ENCODE measurements at regions not wholly inside any gene's neighbourhood (a gene's known extent, or its start where the extent isn't known, plus 50 kb on each side); places are given as distances from the start of the nearest gene placed in this dataset.

DNA sequence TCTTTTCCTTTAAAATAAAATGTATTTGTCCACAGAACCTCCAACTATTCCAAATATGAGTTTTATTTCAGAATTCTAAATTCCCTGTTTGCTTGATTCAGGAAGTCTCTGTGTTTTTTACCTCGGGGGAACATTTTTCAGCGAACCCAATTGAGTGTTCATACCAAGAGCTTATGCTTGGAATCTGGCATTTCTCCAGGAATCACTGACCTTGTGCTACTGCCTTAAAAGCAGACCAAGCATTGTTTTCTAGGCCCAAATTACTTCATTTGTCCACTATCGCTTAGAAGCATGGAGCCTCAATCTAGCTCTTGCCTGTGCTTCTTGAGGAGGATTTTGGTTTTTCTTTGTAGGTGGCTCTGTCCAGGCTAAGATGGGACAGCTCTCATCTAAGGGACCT is 59.4 kb downstream of the EBLN1 start:
- TF ChIP-seq, protein P1, sequence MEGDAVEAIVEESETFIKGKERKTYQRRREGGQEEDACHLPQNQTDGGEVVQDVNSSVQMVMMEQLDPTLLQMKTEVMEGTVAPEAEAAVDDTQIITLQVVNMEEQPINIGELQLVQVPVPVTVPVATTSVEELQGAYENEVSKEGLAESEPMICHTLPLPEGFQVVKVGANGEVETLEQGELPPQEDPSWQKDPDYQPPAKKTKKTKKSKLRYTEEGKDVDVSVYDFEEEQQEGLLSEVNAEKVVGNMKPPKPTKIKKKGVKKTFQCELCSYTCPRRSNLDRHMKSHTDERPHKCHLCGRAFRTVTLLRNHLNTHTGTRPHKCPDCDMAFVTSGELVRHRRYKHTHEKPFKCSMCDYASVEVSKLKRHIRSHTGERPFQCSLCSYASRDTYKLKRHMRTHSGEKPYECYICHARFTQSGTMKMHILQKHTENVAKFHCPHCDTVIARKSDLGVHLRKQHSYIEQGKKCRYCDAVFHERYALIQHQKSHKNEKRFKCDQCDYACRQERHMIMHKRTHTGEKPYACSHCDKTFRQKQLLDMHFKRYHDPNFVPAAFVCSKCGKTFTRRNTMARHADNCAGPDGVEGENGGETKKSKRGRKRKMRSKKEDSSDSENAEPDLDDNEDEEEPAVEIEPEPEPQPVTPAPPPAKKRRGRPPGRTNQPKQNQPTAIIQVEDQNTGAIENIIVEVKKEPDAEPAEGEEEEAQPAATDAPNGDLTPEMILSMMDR (conservative IDR thresholded peaks at IDR 0.05; ENCODE audit: low read depth in 2 of 2): no peak
- TF ChIP-seq EZH2 (IDR thresholded peaks at IDR 0.05; ENCODE audit: low read depth, unreplicated experiment) (no peak), ZNF331 (CRISPR knock-in tag; IDR thresholded peaks at IDR 0.05; ENCODE audit: low read depth) (no peak), EZH2phosphoT487 (IDR thresholded peaks at IDR 0.05; ENCODE audit: unreplicated experiment) (no peak), CREB1 (CRISPR knock-in tag; IDR thresholded peaks at IDR 0.05; ENCODE audit: low read depth) (no peak), POLR2AphosphoS5 (IDR thresholded peaks at IDR 0.05; ENCODE audit: low read depth) (no peak)
- TF ChIP-seq, protein P2, sequence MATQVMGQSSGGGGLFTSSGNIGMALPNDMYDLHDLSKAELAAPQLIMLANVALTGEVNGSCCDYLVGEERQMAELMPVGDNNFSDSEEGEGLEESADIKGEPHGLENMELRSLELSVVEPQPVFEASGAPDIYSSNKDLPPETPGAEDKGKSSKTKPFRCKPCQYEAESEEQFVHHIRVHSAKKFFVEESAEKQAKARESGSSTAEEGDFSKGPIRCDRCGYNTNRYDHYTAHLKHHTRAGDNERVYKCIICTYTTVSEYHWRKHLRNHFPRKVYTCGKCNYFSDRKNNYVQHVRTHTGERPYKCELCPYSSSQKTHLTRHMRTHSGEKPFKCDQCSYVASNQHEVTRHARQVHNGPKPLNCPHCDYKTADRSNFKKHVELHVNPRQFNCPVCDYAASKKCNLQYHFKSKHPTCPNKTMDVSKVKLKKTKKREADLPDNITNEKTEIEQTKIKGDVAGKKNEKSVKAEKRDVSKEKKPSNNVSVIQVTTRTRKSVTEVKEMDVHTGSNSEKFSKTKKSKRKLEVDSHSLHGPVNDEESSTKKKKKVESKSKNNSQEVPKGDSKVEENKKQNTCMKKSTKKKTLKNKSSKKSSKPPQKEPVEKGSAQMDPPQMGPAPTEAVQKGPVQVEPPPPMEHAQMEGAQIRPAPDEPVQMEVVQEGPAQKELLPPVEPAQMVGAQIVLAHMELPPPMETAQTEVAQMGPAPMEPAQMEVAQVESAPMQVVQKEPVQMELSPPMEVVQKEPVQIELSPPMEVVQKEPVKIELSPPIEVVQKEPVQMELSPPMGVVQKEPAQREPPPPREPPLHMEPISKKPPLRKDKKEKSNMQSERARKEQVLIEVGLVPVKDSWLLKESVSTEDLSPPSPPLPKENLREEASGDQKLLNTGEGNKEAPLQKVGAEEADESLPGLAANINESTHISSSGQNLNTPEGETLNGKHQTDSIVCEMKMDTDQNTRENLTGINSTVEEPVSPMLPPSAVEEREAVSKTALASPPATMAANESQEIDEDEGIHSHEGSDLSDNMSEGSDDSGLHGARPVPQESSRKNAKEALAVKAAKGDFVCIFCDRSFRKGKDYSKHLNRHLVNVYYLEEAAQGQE (IDR thresholded peaks at IDR 0.05; ENCODE audit: unreplicated experiment): no peak
